H9 (cell line): ENCODE measurements at regions not wholly inside any gene's neighbourhood (a gene's known extent, or its start where the extent isn't known, plus 50 kb on each side); places are given as distances from the start of the nearest gene placed in this dataset.

Source experiments
- DNase-seq: peaks from one replicate; pipeline ENCODE4 v3.0.0-alpha.2; 2017
- H2AFZ ChIP-seq: one replicate; pipeline ENCODE4 v1.6.1; 2013; ENCODE audit warnings: mild to moderate bottlenecking, low read length, control low read depth, moderate library complexity
- H2AK5ac ChIP-seq: 2 replicates; pipeline ENCODE4 v1.6.1; 2013; ENCODE audit warnings: low read length, control low read depth, mixed read lengths; ENCODE audit not compliant: insufficient read length
- H2BK120ac ChIP-seq: one replicate; pipeline ENCODE4 v1.6.1; 2013; ENCODE audit warnings: low read depth, mild to moderate bottlenecking, low read length, control low read depth, inconsistent platforms; ENCODE audit not compliant: poor library complexity, severe bottlenecking
- H2BK12ac ChIP-seq: 2 replicates; pipeline ENCODE4 v1.6.1; 2013; ENCODE audit warnings: low read length, control low read depth, mixed read lengths, low read depth; ENCODE audit not compliant: insufficient read length
- H2BK15ac ChIP-seq: 2 replicates; pipeline ENCODE4 v1.6.1; 2013; ENCODE audit warnings: low read depth, low read length, control low read depth
- H2BK20ac ChIP-seq: one replicate; pipeline ENCODE4 v1.6.1; 2013; ENCODE audit warnings: low read depth, mild to moderate bottlenecking, low read length, control low read depth, inconsistent platforms; ENCODE audit not compliant: poor library complexity, severe bottlenecking
- H2BK5ac ChIP-seq: 2 replicates; pipeline ENCODE4 v1.6.1; 2013; ENCODE audit warnings: low read length, control low read depth, mixed read lengths; ENCODE audit not compliant: insufficient read length
- H3K14ac ChIP-seq: 2 replicates; pipeline ENCODE4 v1.6.1; 2013; ENCODE audit warnings: low read length, control low read depth; ENCODE audit not compliant: insufficient read depth
- H3K18ac ChIP-seq: 2 replicates; pipeline ENCODE4 v1.6.1; 2013; ENCODE audit warnings: low read depth, mild to moderate bottlenecking, mixed read lengths, low read length, control low read depth; ENCODE audit not compliant: insufficient read length
- H3K23ac ChIP-seq: 2 replicates; pipeline ENCODE4 v1.6.1; 2013; ENCODE audit warnings: low read length, control low read depth, mixed read lengths, low read depth; ENCODE audit not compliant: insufficient read length
- H3K23me2 ChIP-seq: 2 replicates; pipeline ENCODE4 v1.6.1; 2013; ENCODE audit warnings: low read depth, mild to moderate bottlenecking, mixed read lengths, low read length, control low read depth; ENCODE audit not compliant: insufficient read length, poor library complexity, severe bottlenecking
- H3K27ac ChIP-seq: 2 replicates; pipeline ENCODE4 v1.5.1; 2013; ENCODE audit warnings: low read length, control low read depth, mixed read lengths, low read depth; ENCODE audit not compliant: insufficient read length
- H3K27me3 ChIP-seq: 2 replicates; pipeline ENCODE4 v1.6.1; 2013; ENCODE audit warnings: low read length, control low read depth, inconsistent platforms; ENCODE audit not compliant: insufficient read depth
- H3K4ac ChIP-seq: 2 replicates; pipeline ENCODE4 v1.6.1; 2013; ENCODE audit warnings: low read depth, mild to moderate bottlenecking, control low read depth, inconsistent platforms, low read length, moderate library complexity
- H3K4me1 ChIP-seq: 2 replicates; pipeline ENCODE4 v1.6.1; 2013; ENCODE audit warnings: low read length, control low read depth, inconsistent platforms; ENCODE audit not compliant: insufficient read depth
- H3K4me2 ChIP-seq: 2 replicates; pipeline ENCODE4 v1.6.1; 2013; ENCODE audit warnings: low read length, control low read depth, mixed read lengths; ENCODE audit not compliant: insufficient read length, insufficient read depth
- H3K56ac ChIP-seq: 2 replicates; pipeline ENCODE4 v1.6.1; 2013; ENCODE audit warnings: low read depth, mild to moderate bottlenecking, mixed read lengths, low read length, control low read depth; ENCODE audit not compliant: insufficient read length
- H3K79me1 ChIP-seq: 2 replicates; pipeline ENCODE4 v1.6.1; 2013; ENCODE audit warnings: low read depth, mild to moderate bottlenecking, moderate library complexity, low read length, control low read depth, inconsistent platforms; ENCODE audit not compliant: insufficient read depth, poor library complexity, severe bottlenecking
- H3K79me2 ChIP-seq: 2 replicates; pipeline ENCODE4 v1.6.1; 2013; ENCODE audit warnings: low read length, control low read depth, inconsistent platforms; ENCODE audit not compliant: insufficient read depth
- H3K9ac ChIP-seq: 2 replicates; pipeline ENCODE4 v1.6.1; 2013; ENCODE audit warnings: low read length, control low read depth, mixed read lengths; ENCODE audit not compliant: insufficient read length; ENCODE audit errors: extremely low read depth
- H3K9me3 ChIP-seq: one replicate; pipeline ENCODE4 v1.6.1; 2013; ENCODE audit warnings: low read depth, low read length, inconsistent platforms; ENCODE audit not compliant: control insufficient read depth
- H3T11ph ChIP-seq: one replicate; pipeline ENCODE4 v1.6.1; 2013; ENCODE audit warnings: mild to moderate bottlenecking, low read length, control low read depth, inconsistent platforms
- H4K20me1 ChIP-seq: one replicate; pipeline ENCODE4 v1.6.1; 2013; ENCODE audit not compliant: control insufficient read depth, insufficient read length, insufficient read depth
- H4K5ac ChIP-seq: 2 replicates; pipeline ENCODE4 v1.6.1; 2013; ENCODE audit warnings: low read depth, mild to moderate bottlenecking, mixed read lengths, low read length, control low read depth; ENCODE audit not compliant: insufficient read length
- H4K8ac ChIP-seq: replicated peaks from 2 replicates; pipeline ENCODE4 v1.6.1; 2013; ENCODE audit warnings: low read length, control low read depth, mixed read lengths, low read depth; ENCODE audit not compliant: insufficient read length
- H4K91ac ChIP-seq: 2 replicates; pipeline ENCODE4 v1.6.1; 2013; ENCODE audit warnings: low read depth, mild to moderate bottlenecking, moderate library complexity, mixed read lengths, low read length, control low read depth; ENCODE audit not compliant: insufficient read length
- H3K27ac Mint-ChIP-seq, 3 experiments: 2 replicates in 2 of 3; 3 replicates in 1 of 3; pipeline ENCODE4 v1.8.0; 2020 to 2021; ENCODE audit warnings: mixed read lengths in 3 of 3, mild to moderate bottlenecking in 1 of 3, moderate library complexity in 1 of 3
- H3K27me3 Mint-ChIP-seq: 2 replicates; pipeline ENCODE4 v1.8.0; 2021; ENCODE audit warnings: low read depth, mild to moderate bottlenecking, moderate library complexity, mixed read lengths
- H3K36me3 Mint-ChIP-seq, 3 experiments: 2 replicates in 2 of 3; 3 replicates in 1 of 3; pipeline ENCODE4 v1.8.0; 2020 to 2021; ENCODE audit warnings: low read depth in 3 of 3, mixed read lengths in 3 of 3; ENCODE audit not compliant: insufficient read depth in 1 of 3
- H3K4me1 Mint-ChIP-seq, 2 experiments: 2 replicates each; pipeline ENCODE4 v1.8.0; 2020; ENCODE audit warnings: mixed read lengths in 2 of 2
- H3K4me3 Mint-ChIP-seq, 2 experiments: 2 replicates in 1 of 2; 3 replicates in 1 of 2; pipeline ENCODE4 v1.8.0; 2020 to 2021; ENCODE audit warnings: mild to moderate bottlenecking in 2 of 2, mixed read lengths in 2 of 2, moderate library complexity in 1 of 2
- H3K9me3 Mint-ChIP-seq, 2 experiments: 2 replicates in 1 of 2; 3 replicates in 1 of 2; pipeline ENCODE4 v1.8.0; 2020; ENCODE audit warnings: mild to moderate bottlenecking in 2 of 2, mixed read lengths in 2 of 2, moderate library complexity in 1 of 2
- CTCF ChIP-seq: fragments of 200-600 bp; sonication (generic); conservative IDR thresholded peaks from 3 replicates; pipeline ENCODE4 v1.8.0; 2021; ENCODE audit warnings: antibody characterized with exemption, mild to moderate bottlenecking
- WGBS: extraction: QIAGEN DNeasy Blood & Tissue Kit; methylation state at CpG from one replicate; pipeline ENCODE4 v1.1.7; 2013; ENCODE audit warnings: missing lambda C conversion rate, low lambda C conversion rate, mixed read lengths; ENCODE audit not compliant: insufficient read length; ENCODE audit errors: extremely low coverage; 5-methylcytosine and 5-hydroxymethylcytosine counted together

DNA sequence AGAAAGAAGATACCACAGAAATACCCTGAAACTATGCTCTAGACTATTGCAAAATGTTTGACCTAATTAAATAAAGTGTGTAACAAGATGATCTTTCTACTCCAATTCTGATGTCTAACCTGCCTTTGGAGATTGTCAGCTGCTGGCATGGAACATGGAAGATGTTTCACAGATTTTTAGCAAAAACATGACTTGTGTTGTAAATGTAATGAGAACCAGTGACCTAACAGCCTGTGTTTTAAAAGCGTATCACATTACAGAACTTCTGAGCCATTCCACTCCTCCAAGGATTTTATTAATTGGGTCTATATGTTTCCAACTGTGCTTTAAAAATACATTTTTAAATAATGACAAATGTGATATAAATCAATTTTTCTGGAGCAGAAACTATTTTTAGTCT lies 526.3 kb upstream of the SEMA3D start:
- Histone ChIP-seq H2AK5ac (no peak overlapping the region), H2AFZ (no peak overlapping the region), H3K9ac (no peak overlapping the region), H4K20me1 (no peaks in the 10 kb centered on the region), H2BK5ac (no peak overlapping the region), H3K27ac (no peak overlapping the region), H4K91ac (no peak overlapping the region), H4K8ac (no peak overlapping the region), H3K4ac (no peak overlapping the region), H3K79me1 (no peaks in the 10 kb centered on the region), H3K14ac (no peak overlapping the region), H3K56ac (no peak overlapping the region), H3K9me3 (no peaks in the 10 kb centered on the region), H3K18ac (no peak overlapping the region), H2BK15ac (no peak overlapping the region), H2BK12ac (no peak overlapping the region), H3T11ph (no peak overlapping the region), H2BK120ac (no peak overlapping the region), H3K27me3 (no peaks in the 10 kb centered on the region), H3K4me1 (no peaks in the 10 kb centered on the region), H3K23ac (no peak overlapping the region), H2BK20ac (no peak overlapping the region), H3K23me2 (no peaks in the 10 kb centered on the region), H3K79me2 (no peaks in the 10 kb centered on the region), H3K4me2 (no peak overlapping the region), H4K5ac (no peak overlapping the region)
- WGBS, result no CpG with 5 or more reads among the region's 1 CpG
- H3K4me3 Mint-ChIP-seq, result no peak overlapping the region
- H3K36me3 Mint-ChIP-seq, result no peaks in the 10 kb centered on the region
- TF ChIP-seq CTCF, result no peak
- H3K4me1 Mint-ChIP-seq, result no peaks in the 10 kb centered on the region
- H3K9me3 Mint-ChIP-seq, result no peaks in the 10 kb centered on the region
- no peaks in the 10 kb centered on the region for H3K27me3 Mint-ChIP-seq
- no peak overlapping the region for H3K27ac Mint-ChIP-seq
- no peak for DNase-seq
